Lower lobe of right lung (tissue), 2 donors: ENCODE measurements at regions not wholly inside any gene's neighbourhood (a gene's known extent, or its start where the extent isn't known, plus 50 kb on each side); places are given as distances from the start of the nearest gene placed in this dataset.

Experiments
- ATAC-seq, 2 donors: fragments of 200-7000 bp; cut with Tn5 transposase; one replicate each; pipeline ENCODE4 v1.9.1; 2020 to 2022; ENCODE audit warnings: mild to moderate bottlenecking in 2 of 2, moderate library complexity in 2 of 2
- DNase-seq: peaks from one replicate; pipeline ENCODE4 v3.0.0-alpha.2; 2020
- H3K27ac ChIP-seq: fragments of 200-600 bp; one replicate; pipeline ENCODE4 v1.8.0; 2022
- H3K27me3 ChIP-seq: fragments of 200-600 bp; one replicate; pipeline ENCODE4 v1.8.0; 2022; ENCODE audit warnings: low read depth
- H3K36me3 ChIP-seq: fragments of 200-600 bp; one replicate; pipeline ENCODE4 v1.8.0; 2022; ENCODE audit warnings: mild to moderate bottlenecking
- H3K4me1 ChIP-seq: fragments of 200-600 bp; one replicate; pipeline ENCODE4 v1.8.0; 2022
- H3K4me3 ChIP-seq: fragments of 200-600 bp; one replicate; pipeline ENCODE4 v1.8.0; 2022; ENCODE audit warnings: mild to moderate bottlenecking
- H3K9me3 ChIP-seq: fragments of 200-600 bp; one replicate; pipeline ENCODE4 v1.8.0; 2022
- intact Hi-C: fragments of 100-400 bp; cut with DNase I; formaldehyde crosslinking; loops from one replicate; pipeline ENCODE4 v1.11.0; 2022
- TF ChIP-seq, protein P1 (sequence below): fragments of 200-600 bp; IDR thresholded peaks from one replicate; pipeline ENCODE4 v1.8.0; 2022; ENCODE audit warnings: antibody characterized with exemption, mild to moderate bottlenecking
- donor health status: DM: no; HTN: yes; CAD: no; lungs with severe emphysema.

- Histone ChIP-seq H3K27ac (peak overlapping the region; percentile 79), H3K4me3 (peak overlapping the region; percentile 53), H3K4me1 (peaks cover 54% of the 10 kb centered on the region), H3K36me3 (no peaks in the 10 kb centered on the region), H3K9me3 (no peaks in the 10 kb centered on the region), H3K27me3 (no peaks in the 10 kb centered on the region)
- TF ChIP-seq, protein P1, sequence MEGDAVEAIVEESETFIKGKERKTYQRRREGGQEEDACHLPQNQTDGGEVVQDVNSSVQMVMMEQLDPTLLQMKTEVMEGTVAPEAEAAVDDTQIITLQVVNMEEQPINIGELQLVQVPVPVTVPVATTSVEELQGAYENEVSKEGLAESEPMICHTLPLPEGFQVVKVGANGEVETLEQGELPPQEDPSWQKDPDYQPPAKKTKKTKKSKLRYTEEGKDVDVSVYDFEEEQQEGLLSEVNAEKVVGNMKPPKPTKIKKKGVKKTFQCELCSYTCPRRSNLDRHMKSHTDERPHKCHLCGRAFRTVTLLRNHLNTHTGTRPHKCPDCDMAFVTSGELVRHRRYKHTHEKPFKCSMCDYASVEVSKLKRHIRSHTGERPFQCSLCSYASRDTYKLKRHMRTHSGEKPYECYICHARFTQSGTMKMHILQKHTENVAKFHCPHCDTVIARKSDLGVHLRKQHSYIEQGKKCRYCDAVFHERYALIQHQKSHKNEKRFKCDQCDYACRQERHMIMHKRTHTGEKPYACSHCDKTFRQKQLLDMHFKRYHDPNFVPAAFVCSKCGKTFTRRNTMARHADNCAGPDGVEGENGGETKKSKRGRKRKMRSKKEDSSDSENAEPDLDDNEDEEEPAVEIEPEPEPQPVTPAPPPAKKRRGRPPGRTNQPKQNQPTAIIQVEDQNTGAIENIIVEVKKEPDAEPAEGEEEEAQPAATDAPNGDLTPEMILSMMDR: no peak
- no peak for ATAC-seq
- intact Hi-C loops: no loop called here
- no peak for DNase-seq
These were observed 50.4 kb downstream of the RUSC2 start for GRCh38 chr9:35540315-35540714.

GRCh38 chr9:35546853-35547252 is 56.9 kb downstream of the RUSC2 start:
- DNase-seq (no peak), ATAC-seq (peak in 1 of 2 donors; percentile 17)
- no peaks in the 10 kb centered on the region for H3K9me3 ChIP-seq
- peaks cover 12% of the 10 kb centered on the region for H3K4me1 ChIP-seq
- H3K36me3 ChIP-seq: peaks cover 37% of the 10 kb centered on the region
- no peaks in the 10 kb centered on the region for H3K27me3 ChIP-seq
- H3K27ac ChIP-seq: no peak overlapping the region
- intact Hi-C loops: no loop called here
- TF ChIP-seq, protein P1: no peak
- no peak overlapping the region for H3K4me3 ChIP-seq

DNA sequence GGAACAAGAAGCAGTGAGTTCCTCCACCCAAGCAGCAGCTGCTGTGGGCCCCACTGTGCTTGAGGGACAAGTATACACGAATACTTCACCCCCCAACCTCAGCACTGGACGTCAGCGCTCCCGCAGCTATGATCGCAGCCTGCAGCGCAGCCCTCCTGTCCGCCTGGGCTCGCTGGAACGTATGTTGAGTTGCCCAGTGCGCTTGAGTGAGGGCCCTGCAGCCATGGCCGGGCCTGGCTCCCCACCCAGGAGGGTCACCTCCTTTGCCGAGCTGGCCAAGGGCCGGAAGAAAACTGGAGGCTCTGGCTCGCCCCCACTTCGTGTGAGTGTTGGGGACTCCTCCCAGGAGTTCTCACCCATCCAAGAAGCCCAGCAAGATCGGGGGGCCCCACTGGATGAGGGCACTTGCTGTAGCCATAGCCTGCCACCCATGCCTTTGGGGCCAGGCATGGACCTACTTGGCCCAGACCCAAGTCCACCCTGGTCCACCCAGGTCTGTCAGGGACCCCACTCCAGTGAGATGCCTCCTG is 57.1 kb upstream of the TESK1 start:
- peak in 1 of 2 donors; percentile 9 for ATAC-seq
- intact Hi-C loops: no loop called here
- Histone ChIP-seq H3K9me3 (no peaks in the 10 kb centered on the region), H3K4me1 (peaks cover 14% of the 10 kb centered on the region), H3K27ac (no peak overlapping the region), H3K4me3 (no peak overlapping the region), H3K27me3 (no peaks in the 10 kb centered on the region), H3K36me3 (peaks cover 37% of the 10 kb centered on the region)
- no peak for DNase-seq
- TF ChIP-seq, protein P1: no peak

DNA sequence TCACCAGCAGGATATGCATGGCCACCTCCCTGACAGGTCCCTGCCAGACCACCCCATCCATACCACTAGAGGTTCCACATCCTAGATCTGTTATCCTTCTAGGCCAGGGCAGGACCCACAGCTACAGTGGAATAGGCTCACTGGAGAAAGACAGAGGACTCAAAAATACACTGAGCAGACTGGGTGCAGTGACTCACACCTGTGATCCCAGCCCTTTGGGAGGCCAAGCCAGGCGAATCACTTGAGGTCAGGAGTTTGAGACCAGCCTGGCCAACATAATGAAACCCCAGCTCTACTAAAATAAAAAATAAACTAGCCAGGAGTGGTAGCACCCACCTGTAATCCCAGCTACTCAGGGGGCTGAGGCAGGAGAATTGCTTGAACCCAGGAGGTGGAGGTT is 56.5 kb upstream of the TESK1 start:
- no peaks in the 10 kb centered on the region for H3K27me3 ChIP-seq
- H3K9me3 ChIP-seq: no peaks in the 10 kb centered on the region
- H3K27ac ChIP-seq: no peak overlapping the region
- peaks cover 37% of the 10 kb centered on the region for H3K36me3 ChIP-seq
- no peak overlapping the region for H3K4me3 ChIP-seq
- TF ChIP-seq, protein P1: no peak
- H3K4me1 ChIP-seq: peaks cover 16% of the 10 kb centered on the region
- intact Hi-C loops: no loop called here
- DNase-seq: no peak
- ATAC-seq: peak in 1 of 2 donors; percentile 28

DNA sequence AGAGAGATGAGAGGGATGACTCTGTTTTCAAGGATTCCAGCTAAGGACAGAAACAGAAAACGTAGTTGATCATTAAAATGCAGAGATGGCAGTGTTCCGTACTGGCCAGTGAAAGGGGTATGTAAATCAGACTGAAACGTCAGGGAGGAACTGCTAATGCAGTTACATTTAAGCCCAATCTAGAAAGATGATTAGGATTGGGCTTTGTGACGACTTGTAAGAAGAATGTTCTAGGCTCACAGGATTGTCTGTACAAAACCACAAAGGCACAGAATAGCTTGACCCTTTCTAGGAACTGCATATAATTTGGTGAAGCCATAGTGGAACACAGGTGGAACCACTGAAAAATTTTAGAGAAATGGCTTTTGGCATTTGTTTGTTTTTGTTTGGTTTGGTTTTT is 55.6 kb upstream of the TESK1 start:
- ATAC-seq: no peak
- H3K4me3 ChIP-seq: no peak overlapping the region
- no peak for DNase-seq
- intact Hi-C loops: no loop called here
- H3K36me3 ChIP-seq: peaks cover 37% of the 10 kb centered on the region
- TF ChIP-seq, protein P1: no peak
- H3K27me3 ChIP-seq: no peaks in the 10 kb centered on the region
- no peak overlapping the region for H3K27ac ChIP-seq
- H3K9me3 ChIP-seq: no peaks in the 10 kb centered on the region
- peaks cover 17% of the 10 kb centered on the region for H3K4me1 ChIP-seq

DNA sequence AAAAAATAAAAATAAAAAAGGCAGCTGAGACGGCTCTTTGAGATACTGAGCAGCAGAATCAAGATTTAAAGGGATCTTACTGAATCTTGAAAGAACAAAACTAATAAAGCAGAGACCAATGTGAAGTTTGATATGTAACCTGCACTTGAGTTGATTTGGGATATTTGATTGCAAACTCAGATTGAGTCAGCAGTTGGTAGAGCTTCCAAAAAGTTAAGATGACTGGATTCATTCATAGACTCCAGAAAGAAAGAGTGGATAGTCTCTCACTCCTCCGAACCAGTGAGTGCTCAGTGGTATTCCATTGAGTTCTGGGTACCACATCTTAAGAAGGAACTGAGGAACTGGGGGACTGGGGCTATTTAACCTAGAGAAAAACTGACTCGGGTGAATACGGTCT is 52.7 kb upstream of the TESK1 start:
- TF ChIP-seq, protein P1: no peak
- DNase-seq (no peak), ATAC-seq (no peak)
- no peak overlapping the region for H3K27ac ChIP-seq
- peaks cover 51% of the 10 kb centered on the region for H3K36me3 ChIP-seq
- H3K9me3 ChIP-seq: no peaks in the 10 kb centered on the region
- no peak overlapping the region for H3K4me3 ChIP-seq
- intact Hi-C loops: no loop called here
- peaks cover 12% of the 10 kb centered on the region for H3K4me1 ChIP-seq
- no peaks in the 10 kb centered on the region for H3K27me3 ChIP-seq
